GM08714 (cell line): ENCODE measurements at regions not wholly inside any gene's neighbourhood (a gene's known extent, or its start where the extent isn't known, plus 50 kb on each side); places are given as distances from the start of the nearest gene placed in this dataset.

ENCODE experiments used
- H3K4me3 ChIP-seq: fragments of 200-500 bp; sonication (Bioruptor generic); 2 replicates; pipeline ENCODE4 v1.5.1; 2014; ENCODE audit warnings: mild to moderate bottlenecking, low read length, inconsistent platforms
- ZNF274 ChIP-seq: IDR thresholded peaks from 2 replicates; pipeline ENCODE4 v1.6.1; 2012; ENCODE audit warnings: mild to moderate bottlenecking, low read depth, low read length

DNA sequence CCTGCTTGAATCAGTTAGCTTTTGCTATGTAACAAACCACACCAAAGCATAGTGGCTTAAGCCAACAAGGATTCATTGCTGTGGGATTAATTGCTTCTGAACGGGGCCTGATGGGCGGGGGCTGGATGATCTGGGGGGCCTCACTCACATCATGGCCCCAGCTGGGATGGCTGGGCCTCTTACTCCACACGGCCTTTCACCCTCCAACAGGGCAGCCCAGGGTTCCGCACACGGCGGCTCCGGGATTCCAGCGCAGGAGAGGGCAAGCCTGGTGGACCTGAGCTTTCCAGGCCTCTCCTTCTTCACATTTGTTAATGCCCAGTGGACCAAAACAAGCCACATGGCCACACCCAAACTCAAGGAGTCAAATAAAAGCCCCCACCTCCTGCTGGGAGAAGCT is 86.3 kb upstream of the PHLPP1 start:
- H3K4me3 ChIP-seq: no peak overlapping the region
- TF ChIP-seq ZNF274: no peak

DNA sequence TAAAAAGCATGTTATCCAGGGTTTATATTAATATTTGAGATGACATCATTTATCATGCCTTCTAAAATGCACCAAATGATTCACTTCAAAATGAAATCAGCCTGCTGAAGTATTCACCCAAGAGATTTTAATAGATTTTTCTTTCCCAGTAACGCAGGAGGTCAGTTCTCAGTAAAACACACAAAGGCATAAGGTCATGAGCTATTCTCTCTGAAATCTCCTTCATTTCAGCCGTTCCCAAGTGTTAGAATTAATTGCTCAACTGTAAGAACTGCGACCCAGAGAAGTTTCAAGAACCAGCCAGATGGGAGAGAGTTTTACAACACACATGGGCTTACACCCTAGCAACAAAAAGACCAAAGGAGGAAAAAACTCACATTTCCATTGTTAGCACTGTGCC is 84.2 kb upstream of the PHLPP1 start:
- TF ChIP-seq ZNF274: no peak
- no peak overlapping the region for H3K4me3 ChIP-seq

DNA sequence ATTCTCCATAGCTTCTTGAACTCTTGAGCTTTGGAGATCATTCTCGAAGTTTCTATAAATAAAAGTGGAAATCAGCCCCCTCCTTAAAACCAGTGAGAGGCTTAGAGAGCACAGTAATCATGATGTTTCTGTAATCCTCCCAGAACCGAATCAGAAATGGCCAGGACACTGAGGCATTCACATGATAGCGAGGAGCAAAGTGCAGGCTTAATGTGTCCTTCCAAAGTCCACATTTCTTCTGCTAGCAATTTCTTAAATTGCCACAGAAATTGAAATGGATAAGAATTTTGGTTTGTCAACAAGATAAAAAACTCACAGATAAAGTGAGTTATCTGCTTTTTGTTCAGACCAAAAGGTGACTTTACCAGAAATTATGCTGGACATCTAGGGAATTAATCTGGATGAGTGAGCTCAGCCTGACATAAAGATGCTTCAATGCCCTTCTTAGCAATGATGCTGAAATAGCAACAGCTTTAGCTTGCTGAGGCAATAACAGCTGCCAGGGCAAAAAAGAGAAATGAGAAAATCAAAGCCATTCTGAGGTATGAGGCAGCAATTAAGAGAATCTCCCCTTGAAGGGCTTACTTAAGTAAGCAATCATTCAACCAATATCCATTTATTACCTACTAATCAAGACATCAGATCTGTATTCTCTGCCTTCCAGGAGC is 82.4 kb upstream of the PHLPP1 start:
- no peak overlapping the region for H3K4me3 ChIP-seq
- TF ChIP-seq ZNF274: no peak

DNA sequence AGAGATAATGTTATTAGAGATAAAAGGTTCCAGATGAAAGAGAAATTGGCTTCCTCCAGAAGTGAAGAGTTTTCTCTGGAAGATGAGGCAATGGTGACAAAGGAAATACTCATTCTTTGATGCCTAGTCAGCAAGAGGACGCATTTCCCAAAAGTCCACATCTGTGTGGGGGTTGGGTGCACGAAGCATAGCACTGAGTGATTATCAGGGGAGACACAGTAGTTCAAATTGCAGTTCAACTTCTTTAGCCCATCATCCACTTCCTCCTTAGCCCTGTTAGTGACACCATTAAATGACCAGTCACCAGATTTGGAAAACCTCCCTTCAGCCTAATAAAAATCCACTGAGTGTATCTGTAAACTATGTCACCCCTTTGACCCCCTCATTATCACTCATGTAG is 80.9 kb upstream of the PHLPP1 start:
- TF ChIP-seq ZNF274: no peak
- no peak overlapping the region for H3K4me3 ChIP-seq

DNA sequence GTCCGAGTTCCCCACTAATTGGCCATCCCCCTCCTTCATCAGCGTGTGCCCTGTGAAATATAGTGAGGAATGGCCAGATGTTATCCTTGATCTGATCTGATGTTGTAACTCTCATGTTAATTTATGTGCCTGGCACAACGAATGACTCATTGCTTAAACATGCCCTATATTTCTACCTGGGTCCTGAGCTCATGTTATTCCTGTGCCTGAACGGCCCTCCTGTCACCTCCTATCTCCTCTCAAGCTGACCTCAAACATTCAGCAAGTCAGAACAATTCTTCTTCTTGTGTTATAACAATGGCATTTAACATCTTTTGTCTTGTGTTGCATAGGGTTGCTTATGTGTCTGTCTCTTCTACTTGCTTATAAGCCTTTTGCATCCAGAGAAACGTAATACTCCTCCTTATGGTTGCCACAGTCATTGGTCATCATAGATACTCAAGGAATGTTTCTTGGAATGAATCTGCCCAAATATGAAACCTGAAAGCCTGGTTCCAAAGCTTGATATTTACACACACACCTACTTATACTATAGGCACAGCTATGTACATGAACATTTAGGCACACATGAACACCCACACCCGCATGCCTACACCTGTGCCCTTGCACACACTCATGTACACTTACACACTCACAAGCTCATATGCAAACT is 80.2 kb upstream of the PHLPP1 start:
- H3K4me3 ChIP-seq: no peak overlapping the region

DNA sequence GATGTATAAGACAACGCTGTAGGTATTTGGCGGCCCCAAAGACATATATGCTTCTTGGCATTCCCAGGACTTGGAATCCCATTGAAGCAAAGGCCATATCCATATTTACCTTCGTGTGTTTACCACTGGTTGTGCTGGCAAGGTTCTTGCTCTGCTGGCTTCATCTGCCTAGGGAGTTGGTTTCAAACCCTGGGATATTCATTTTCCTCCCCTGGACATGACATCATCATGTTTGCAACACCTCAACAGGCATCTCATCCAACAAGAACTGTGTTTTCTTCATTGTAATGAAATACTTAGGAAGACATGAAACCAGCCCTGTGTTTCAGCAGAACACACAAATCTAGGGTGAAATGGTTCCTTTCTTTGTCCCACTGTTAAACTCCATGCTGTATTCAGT is 77.9 kb upstream of the PHLPP1 start:
- TF ChIP-seq ZNF274: no peak
- H3K4me3 ChIP-seq: no peak overlapping the region

More for the DNA sequence above, 80.2 kb upstream of the PHLPP1 start:
- TF ChIP-seq ZNF274: no peak

DNA sequence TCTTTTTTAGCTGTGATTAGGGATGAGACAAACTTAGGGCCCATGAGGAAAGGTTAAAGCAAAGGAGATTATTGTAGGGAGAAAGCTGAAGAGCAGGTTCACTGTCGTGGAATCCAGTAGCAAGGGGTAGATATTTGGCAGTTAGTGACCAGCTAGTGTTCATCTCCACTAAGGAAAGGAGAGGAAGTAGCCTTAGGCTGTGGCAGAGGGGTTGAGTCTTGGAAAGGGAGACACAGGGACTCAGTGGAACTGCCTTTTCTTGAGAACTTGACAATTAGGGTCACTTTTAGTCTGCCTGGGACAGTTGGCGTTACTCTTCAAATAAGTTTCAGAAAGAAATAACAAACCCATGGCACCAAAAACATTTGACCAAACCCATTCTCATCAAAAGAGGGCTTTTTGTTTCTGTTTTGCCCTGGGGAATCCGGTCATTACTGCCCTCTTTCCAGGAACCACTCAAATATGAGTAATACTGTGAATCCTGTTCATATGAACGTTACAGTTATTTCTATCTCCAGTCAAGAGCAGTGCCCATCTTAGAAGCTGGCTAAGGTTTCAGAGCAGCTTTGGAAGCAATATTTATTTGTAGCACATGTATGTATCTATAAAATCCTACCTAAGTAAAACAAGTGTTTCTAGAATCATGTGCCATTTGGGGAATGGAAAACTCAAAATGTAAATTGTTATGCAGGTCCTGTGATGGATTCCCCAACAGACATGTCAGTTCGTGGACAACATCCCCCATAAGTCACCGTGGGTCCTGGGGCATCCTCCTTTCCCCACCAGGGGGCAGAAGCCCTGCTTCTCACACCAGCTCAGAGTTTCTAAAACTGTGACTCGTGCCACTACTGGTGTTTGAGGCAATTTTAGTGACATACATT is 77.3 kb upstream of the PHLPP1 start:
- no peak for TF ChIP-seq ZNF274
- no peak overlapping the region for H3K4me3 ChIP-seq

DNA sequence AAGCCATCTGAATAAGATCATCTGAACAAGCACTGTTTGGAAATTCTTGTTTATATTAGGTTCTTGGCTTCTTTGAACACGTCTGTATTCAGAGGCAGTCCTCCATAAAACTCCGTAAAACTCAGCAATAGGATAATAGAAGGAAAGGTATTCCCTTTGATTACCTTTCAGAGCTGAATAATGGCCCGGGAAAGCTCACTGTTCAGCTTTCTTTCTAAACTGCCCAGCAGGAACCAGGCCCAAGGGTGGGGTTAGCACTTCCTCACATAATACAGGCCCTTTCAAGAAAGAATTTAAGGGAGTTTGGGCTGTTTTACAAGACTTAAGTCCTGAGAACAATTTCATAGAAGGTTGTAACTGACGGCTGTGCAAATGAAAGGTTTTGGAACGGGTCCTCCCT is 72.2 kb upstream of the PHLPP1 start:
- H3K4me3 ChIP-seq: no peak overlapping the region
- no peak for TF ChIP-seq ZNF274

DNA sequence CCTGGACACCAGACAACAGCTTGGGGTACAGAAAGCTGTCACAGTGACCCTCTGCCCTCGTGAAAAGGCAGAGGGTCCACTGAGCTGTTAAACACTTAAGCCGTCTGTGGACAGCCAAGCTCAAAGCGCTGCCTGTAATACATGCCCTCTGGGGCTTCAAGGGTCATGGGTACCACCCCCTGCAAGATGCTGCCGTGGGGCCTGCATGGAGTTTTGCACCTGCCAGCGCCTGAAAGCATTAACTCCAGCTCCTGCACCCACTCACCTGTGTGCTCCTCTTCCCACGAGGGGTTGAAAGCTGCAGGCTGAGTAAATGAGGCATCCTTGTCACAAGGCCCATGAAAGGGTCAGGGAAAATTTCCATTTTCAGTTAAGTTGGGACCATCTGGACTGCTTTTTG is 70.6 kb upstream of the PHLPP1 start:
- no peak for TF ChIP-seq ZNF274

DNA sequence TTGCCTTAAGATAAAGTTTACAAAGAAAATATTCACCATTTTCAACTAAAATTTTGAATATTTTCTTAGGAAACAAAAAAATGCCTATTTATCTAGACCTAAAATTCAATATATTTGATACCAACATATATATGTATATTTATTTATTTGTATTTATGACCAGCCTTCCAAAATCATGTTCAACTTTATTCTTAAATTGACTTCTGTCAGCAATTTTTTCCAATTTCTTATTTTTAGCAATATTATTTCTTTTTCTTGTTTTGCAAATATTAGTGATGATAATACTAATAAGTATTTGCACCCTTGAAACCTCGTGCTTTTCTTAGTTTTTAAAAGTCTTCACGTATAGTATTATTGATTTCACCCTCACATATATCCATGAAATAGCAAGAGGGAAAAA is 68.2 kb upstream of the PHLPP1 start:
- H3K4me3 ChIP-seq: no peak overlapping the region
- no peak for TF ChIP-seq ZNF274

More for the DNA sequence above, 70.6 kb upstream of the PHLPP1 start:
- H3K4me3 ChIP-seq: no peak overlapping the region

DNA sequence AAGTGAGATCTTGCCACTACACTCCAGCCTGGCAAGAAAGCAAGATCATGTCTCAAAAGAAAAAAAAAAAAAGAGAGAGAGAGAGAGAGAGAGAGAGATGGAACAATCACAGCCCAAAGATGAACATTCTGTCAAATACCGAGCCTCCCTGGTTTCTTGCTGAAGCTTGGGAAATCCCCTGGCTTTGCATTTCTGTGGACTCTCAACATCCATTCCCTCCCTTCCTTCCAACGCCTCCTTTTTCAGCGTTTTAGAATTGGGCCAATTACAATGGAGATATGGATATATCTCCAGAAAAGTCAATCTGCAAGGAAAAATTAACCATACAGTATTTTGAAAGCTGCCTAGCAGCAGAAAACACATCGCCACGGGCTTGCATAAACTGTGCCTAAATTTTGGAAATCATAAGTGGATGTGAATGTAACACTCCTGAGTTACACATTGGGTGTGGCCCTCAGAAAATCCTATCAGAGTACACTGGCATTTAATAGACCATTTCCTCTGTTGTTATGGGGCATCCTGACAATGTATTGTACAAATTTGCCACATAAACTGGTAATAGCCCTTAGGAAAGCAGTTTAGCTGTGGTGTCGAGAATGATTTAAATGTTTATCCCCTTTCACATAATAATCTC is 67.2 kb upstream of the PHLPP1 start:
- no peak for TF ChIP-seq ZNF274
- H3K4me3 ChIP-seq: no peak overlapping the region

DNA sequence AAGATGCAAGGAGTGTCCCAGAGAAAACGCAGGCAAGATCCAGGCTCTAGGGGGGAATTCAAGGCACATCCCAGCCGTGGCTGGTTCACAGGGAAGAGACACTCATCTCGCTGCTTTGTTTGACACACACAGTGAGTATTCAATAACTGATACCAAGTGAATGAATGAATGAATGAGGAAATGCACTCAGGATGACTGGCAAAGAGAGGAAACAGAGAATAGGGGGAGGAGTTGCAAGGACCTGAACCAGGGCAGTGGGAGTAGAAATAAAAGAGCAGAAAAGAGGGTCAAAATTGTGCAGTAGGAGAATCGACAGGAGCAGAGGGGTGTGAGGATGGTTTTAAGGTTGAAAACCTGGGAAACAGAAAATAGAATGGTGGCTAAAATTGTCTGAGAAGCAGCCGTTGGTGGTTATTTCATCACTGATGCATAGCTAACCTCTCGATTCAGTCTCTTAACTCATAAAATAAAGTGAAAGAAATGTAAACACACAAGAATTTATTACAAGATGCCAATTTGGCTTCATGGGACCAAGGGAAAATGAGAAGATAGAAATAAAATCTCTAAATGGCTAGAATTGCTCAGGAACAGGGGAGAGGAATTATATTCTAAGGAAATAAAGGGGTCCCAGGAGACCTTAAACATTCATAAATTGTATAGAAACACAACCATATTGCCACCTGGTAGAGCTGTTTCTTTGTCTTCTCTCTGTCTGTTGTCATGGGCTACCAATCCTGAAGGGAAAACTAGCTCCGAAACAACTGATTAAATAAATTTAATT is 63.9 kb upstream of the PHLPP1 start:
- peak overlapping the region; percentile 44 for H3K4me3 ChIP-seq
- TF ChIP-seq ZNF274: no peak

DNA sequence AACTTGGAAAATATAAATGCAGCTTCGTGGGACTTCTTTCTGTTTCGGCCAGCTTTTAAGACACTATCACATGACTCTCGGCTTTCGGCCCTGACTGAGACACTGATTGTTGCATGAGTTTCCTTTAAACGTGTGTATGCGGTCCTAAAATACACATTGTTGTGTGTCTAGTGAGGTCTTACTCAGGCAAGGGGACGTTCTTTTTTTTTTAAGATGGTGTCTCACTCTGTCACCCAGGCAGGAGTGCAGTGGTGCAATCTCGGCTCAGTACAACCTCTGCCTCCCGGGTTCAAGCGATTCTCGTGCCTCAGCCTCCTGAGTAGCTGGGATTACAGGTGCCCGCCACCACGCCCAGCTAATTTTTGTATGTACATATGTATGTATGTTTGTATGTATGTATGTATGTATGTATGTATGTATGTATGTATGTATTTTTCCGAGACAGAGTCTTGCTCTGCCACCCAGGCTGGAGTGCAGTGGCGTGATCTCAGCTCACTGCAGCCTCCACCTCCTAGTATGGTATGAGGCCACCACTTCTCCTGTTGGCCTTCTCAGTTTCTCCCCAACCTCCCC is 63.2 kb upstream of the PHLPP1 start:
- H3K4me3 ChIP-seq: peak overlapping the region; percentile 20

DNA sequence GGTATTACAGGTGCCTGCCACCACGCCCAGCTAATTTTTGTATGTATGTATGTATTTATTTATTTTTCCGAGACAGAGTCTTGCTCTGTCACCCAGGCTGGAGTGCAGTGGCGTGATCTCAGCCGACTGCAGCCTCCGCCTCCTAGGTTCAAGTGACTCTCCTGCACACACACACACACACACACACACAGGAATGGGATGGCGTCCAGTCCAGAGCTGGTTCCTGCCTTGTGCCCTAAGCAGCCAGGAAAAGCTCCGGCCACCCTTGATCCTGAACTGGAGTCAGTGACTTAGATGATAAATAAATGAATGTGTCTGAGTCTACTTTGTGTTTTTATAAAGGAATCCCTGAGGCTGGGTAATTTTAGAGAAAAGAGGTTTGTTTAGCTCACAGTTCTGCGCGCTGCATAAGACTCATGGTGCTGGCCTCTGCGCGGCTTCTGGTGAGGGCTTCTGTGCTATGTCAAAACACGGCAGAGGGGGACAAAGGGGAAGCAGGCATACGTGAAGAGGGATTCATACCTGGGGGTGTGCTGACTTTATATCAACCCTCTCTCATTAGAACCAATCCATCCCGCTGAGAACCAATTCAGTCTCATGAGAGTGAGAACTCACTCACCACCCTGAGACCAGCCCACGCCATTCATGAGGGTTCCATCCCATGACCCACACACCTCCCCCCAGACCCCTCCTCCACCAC is 59.7 kb upstream of the PHLPP1 start:
- no peak for TF ChIP-seq ZNF274
- no peak overlapping the region for H3K4me3 ChIP-seq
